ENCODE measurements at regions not wholly inside any gene's neighbourhood (a gene's known extent, or its start where the extent isn't known, plus 50 kb on each side); places are given as distances from the start of the nearest gene placed in this dataset.

DNA sequence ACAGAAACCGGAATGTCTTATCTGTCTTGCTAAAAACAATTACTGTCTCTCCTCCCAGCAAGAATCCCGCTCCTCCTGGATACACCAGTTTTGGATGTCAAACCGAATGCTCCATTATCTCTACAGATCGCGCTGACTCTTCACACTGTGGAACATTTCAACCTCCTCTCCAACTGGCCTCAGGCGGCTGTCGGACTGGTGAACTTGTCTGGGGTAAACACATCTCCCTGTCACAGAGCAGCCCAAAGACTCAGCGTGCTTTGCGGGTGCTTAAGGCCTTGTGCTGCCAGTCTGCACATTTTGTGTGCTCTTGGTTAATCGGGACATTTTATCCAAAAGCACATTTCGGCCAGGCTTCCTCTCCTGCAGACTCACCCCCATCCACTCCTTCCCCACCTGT is 173.1 kb downstream of the ICOS start:
- TF ChIP-seq, protein P1, sequence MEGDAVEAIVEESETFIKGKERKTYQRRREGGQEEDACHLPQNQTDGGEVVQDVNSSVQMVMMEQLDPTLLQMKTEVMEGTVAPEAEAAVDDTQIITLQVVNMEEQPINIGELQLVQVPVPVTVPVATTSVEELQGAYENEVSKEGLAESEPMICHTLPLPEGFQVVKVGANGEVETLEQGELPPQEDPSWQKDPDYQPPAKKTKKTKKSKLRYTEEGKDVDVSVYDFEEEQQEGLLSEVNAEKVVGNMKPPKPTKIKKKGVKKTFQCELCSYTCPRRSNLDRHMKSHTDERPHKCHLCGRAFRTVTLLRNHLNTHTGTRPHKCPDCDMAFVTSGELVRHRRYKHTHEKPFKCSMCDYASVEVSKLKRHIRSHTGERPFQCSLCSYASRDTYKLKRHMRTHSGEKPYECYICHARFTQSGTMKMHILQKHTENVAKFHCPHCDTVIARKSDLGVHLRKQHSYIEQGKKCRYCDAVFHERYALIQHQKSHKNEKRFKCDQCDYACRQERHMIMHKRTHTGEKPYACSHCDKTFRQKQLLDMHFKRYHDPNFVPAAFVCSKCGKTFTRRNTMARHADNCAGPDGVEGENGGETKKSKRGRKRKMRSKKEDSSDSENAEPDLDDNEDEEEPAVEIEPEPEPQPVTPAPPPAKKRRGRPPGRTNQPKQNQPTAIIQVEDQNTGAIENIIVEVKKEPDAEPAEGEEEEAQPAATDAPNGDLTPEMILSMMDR (IDR thresholded peaks at IDR 0.05 in 4 of 5, conservative IDR thresholded peaks at IDR 0.05 in 1 of 5) = no peak
- TF ChIP-seq POLR2A (IDR thresholded peaks at IDR 0.05) = no peak
